ENCODE measurements at regions not wholly inside any gene's neighbourhood (a gene's known extent, or its start where the extent isn't known, plus 50 kb on each side); places are given as distances from the start of the nearest gene placed in this dataset.

DNA sequence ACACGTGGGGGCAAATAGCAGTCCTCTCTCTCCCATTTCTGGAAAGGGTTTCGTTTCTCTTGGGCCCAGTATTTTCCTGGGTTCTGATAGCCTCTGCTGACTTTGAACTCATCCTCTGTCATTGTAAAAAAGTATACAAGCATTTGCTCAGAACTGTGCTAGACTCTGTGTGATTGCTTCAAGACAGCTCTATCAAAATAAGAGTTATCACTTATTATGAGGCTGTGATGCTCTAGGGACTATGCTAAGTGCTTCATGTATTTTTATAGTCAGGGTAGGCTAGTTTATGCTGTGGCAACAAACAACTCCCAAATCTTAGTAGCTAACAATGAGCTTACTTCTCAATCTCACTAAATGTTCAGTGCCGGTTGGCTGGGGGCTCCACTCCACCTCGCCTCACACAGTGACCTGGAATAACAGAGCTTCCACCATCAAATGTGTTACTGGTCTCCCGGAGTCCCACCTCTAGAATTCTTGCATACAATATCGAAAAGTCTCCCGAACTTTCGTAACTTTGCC, 110.8 kb upstream of the CDC42EP3 start:
- ATAC-seq (ENCODE audit: insufficient number of reproducible peaks, low FRiP score, low read depth) (no peak), DNase-seq (ENCODE audit: low spot score) (no peak)
- H3K9me3 ChIP-seq = no peaks in the 10 kb centered on the region
- no peaks in the 10 kb centered on the region for H3K36me3 ChIP-seq
- no peak overlapping the region for H3K4me3 ChIP-seq
- H3K4me1 ChIP-seq (ENCODE audit: control insufficient read depth in 1 of 2, low read depth in 2 of 2) = peaks cover 4 to 28% of the 10 kb centered on the region in 2 donors
- peak overlapping the region; percentile 59 to 75 for H3K27ac ChIP-seq
- TF ChIP-seq, protein P1, sequence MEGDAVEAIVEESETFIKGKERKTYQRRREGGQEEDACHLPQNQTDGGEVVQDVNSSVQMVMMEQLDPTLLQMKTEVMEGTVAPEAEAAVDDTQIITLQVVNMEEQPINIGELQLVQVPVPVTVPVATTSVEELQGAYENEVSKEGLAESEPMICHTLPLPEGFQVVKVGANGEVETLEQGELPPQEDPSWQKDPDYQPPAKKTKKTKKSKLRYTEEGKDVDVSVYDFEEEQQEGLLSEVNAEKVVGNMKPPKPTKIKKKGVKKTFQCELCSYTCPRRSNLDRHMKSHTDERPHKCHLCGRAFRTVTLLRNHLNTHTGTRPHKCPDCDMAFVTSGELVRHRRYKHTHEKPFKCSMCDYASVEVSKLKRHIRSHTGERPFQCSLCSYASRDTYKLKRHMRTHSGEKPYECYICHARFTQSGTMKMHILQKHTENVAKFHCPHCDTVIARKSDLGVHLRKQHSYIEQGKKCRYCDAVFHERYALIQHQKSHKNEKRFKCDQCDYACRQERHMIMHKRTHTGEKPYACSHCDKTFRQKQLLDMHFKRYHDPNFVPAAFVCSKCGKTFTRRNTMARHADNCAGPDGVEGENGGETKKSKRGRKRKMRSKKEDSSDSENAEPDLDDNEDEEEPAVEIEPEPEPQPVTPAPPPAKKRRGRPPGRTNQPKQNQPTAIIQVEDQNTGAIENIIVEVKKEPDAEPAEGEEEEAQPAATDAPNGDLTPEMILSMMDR (IDR thresholded peaks at IDR 0.05) = no peak
- no peaks in the 10 kb centered on the region for H3K27me3 ChIP-seq (replicated peaks; ENCODE audit: insufficient read depth)

DNA sequence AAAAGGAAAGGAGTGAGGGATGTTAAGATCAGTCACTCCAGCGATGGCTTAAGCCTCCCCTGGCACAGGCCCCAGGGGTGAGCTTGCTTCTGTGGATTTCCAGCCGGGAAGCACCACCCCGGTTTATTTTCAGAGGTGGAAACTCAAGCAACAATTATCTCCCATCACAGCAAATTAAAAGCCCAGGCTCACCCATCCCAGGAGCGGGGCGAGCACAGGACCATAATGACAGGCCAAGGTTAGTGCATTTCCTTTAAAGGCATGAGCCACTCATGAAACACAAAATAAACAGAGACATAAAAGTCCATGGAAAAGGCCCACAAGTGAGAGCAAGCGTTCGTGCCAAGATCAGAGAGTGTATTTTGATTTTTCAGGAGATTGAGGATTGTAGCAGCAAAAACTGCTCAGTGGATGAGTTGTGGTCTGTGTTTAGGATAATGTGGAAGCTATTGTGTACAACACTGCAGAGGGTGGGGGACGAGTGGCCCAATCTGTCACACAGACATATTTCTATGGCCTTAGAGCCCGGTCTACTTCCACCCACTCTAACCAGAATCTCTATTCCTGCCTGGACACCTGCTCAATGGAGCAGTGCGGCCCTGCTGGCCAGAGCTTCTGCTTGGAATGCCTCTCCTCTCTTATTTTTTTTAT, 111.4 kb upstream of the CDC42EP3 start:
- DNase-seq (ENCODE audit: low spot score) = no peak
- Histone ChIP-seq H3K27ac (peak overlapping the region; percentile 59 to 75), H3K36me3 (no peaks in the 10 kb centered on the region), H3K4me1 (ENCODE audit: control insufficient read depth in 1 of 2, low read depth in 2 of 2) (peaks cover 4 to 23% of the 10 kb centered on the region in 2 donors), H3K4me3 (no peak overlapping the region), H3K9me3 (no peaks in the 10 kb centered on the region), H3K27me3 (replicated peaks; ENCODE audit: insufficient read depth) (no peaks in the 10 kb centered on the region)
- ATAC-seq (ENCODE audit: insufficient number of reproducible peaks, low FRiP score, low read depth) = peak; percentile 21
- TF ChIP-seq, protein P1 (IDR thresholded peaks at IDR 0.05) = no peak

GRCh38 chr2:37783545-37783944, 112.1 kb upstream of the CDC42EP3 start:
- TF ChIP-seq, protein P1 (IDR thresholded peaks at IDR 0.05) = no peak
- Histone ChIP-seq H3K4me1 (ENCODE audit: control insufficient read depth in 1 of 2, low read depth in 2 of 2) (peaks cover 4 to 23% of the 10 kb centered on the region in 2 donors), H3K27ac (peak overlapping the region; percentile 59 to 75), H3K4me3 (no peak overlapping the region), H3K9me3 (no peaks in the 10 kb centered on the region), H3K27me3 (replicated peaks; ENCODE audit: insufficient read depth) (no peaks in the 10 kb centered on the region), H3K36me3 (no peaks in the 10 kb centered on the region)
- ATAC-seq (ENCODE audit: insufficient number of reproducible peaks, low FRiP score, low read depth) (no peak), DNase-seq (ENCODE audit: low spot score) (no peak)

DNA sequence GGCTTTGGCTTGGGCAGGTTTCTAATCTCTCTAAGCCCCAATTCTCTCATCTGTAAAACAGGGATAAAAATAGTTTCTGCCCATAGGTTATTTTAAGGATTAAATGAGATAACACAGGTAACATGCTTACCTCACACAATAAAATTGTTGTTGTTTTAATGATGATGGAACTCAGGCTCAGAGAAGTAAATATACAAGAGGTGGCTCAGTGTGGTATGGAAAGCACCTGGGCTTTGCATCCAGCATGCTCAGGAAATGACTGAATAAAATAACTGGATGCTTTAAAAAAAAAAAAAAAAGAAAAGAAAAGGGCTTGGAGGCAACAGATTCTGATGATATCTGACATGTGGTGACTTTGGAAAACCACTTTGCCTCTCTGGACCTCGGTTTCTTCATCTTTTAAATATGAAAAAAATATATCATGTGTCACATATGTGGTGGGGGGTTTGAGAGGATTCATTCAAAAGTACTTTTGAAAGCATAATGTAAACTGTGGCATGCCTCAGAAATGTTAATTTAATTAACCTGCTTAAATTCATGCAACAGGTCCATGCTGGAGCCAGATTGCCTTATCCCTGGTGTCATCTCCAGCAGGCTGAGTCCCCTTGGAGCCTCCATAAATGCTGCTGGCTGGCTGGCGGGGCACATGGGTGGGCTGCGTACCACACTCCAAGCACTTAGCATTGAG, 112.8 kb upstream of the CDC42EP3 start:
- DNase-seq (ENCODE audit: low spot score) (no peak), ATAC-seq (ENCODE audit: insufficient number of reproducible peaks, low FRiP score, low read depth) (no peak)
- no peak overlapping the region for H3K27ac ChIP-seq
- no peaks in the 10 kb centered on the region for H3K36me3 ChIP-seq
- H3K4me1 ChIP-seq (ENCODE audit: control insufficient read depth in 1 of 2, low read depth in 2 of 2) = peaks cover 4 to 23% of the 10 kb centered on the region in 2 donors
- TF ChIP-seq, protein P1 (IDR thresholded peaks at IDR 0.05) = no peak
- H3K9me3 ChIP-seq = no peaks in the 10 kb centered on the region
- H3K4me3 ChIP-seq = no peak overlapping the region
- H3K27me3 ChIP-seq (replicated peaks; ENCODE audit: insufficient read depth) = no peaks in the 10 kb centered on the region

- Histone ChIP-seq H3K4me1 (ENCODE audit: control insufficient read depth in 1 of 2, low read depth in 2 of 2) (peaks cover 4 to 23% of the 10 kb centered on the region in 2 donors), H3K4me3 (no peak overlapping the region), H3K27me3 (replicated peaks; ENCODE audit: insufficient read depth) (no peaks in the 10 kb centered on the region), H3K27ac (no peak overlapping the region), H3K36me3 (no peaks in the 10 kb centered on the region), H3K9me3 (no peaks in the 10 kb centered on the region)
- TF ChIP-seq, protein P1 (IDR thresholded peaks at IDR 0.05) = no peak
- no peak for ATAC-seq (ENCODE audit: insufficient number of reproducible peaks, low FRiP score, low read depth)
- no peak for DNase-seq (ENCODE audit: low spot score)
Measured at GRCh38 chr2:37784759-37785149, 113.3 kb upstream of the CDC42EP3 start.

Data from thoracic aorta (tissue), 2 donors.